ENCODE measurements at regions not wholly inside any gene's neighbourhood (a gene's known extent, or its start where the extent isn't known, plus 50 kb on each side); places are given as distances from the start of the nearest gene placed in this dataset.

DNA sequence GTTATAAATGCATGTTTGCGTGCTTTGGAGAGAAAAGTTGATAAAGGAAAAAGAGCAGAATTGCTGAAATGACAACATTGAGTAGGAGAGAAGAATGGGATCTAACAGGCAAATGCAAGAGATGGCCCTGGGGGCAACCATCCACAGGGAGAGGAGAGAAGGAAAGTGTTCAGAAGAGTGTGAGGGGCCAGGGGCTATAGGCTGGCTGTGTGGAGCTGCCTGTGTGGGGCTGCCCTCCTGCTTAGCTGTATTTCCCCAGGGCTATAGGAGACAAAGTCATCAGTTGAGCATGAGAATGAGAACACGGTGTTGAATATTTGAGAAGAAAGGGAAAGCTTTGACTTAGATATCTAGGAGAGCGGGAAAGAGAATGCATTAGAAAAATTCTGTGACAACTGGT, 572.0 kb downstream of the SOX11 start:
- intact Hi-C loops (cut with micrococcal nuclease), result no loop called here

DNA sequence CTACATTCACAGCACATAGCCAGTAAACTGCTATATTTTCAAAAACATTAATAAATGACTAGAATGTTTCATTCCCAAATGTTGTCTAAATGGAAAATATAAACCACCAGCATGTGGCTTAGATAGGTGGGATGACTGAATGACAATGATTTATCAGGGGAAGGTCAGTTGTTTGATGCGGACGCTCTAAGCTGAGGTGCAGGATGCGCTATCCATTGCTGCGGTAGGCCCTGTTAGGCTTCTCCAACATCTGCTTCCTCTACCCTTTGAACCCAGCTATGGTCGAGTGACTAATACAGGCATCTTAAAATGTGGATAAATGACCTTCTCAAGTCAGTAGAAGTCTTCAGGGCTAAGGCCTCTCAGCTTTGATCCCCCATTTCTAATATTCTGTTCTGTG, 584.2 kb downstream of the CMPK2 start:
- intact Hi-C loops (cut with micrococcal nuclease), result no loop called here

DNA sequence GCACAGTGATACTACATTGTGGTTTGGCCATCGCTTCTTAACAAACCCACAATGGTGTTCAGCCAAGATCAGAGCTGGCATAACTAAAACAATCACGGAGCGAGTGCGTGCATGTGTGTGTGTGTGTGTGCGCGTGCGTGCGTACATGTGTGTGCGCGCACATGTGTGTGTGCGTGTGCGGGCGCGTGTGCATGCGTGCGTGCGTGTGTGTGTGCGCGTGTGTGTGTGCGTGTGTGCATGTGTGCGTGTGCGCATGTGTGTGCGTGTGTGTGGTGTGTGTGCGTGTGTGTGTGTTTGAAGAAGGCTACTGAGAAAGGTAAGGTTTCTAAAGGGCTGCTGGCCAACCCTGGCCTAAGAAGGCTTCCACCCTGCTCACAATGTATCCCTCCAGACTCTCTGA, 582.4 kb downstream of the CMPK2 start:
- intact Hi-C loops (cut with micrococcal nuclease), result no loop called here

DNA sequence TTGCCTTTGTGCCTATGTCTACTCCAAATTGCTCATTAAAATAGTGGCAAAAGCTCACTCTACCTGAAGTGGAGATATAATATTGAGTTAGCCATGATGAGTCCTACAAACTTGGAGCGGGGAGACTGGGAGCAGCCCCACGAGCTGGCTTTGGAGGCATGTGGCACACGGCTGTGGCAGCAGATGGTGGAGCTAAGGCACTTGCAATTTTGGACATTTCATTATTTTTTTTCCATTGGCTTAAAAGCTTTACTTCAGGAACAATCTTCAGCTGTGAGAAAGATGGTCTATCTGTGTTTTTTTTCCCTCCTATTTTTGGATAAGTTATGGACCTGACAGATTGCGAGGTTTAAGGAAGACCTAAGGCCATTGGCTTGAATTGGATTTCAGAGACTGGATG, 578.3 kb downstream of the CMPK2 start:
- intact Hi-C loops (cut with micrococcal nuclease), result no loop called here

DNA sequence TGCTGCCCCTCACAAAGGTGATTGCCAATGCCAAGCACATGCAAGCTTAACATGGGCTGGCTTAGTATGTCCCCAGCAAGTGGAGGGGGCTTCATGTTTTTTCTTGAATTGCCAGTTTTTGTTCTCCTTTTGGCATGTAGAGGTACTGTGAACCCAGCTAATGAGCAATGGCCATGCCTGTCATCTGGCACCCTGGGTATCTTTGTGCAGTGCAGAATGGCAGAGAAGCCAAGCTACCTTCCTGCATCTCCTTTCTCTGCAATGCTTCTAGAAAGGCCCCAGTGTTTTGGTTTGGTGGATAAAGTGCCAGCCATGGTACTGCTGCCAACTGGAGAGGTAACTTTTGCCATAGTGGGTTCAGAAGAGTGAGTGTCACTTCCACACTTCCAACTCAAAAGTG, 576.9 kb downstream of the CMPK2 start:
- intact Hi-C loops (cut with micrococcal nuclease), result no loop called here

DNA sequence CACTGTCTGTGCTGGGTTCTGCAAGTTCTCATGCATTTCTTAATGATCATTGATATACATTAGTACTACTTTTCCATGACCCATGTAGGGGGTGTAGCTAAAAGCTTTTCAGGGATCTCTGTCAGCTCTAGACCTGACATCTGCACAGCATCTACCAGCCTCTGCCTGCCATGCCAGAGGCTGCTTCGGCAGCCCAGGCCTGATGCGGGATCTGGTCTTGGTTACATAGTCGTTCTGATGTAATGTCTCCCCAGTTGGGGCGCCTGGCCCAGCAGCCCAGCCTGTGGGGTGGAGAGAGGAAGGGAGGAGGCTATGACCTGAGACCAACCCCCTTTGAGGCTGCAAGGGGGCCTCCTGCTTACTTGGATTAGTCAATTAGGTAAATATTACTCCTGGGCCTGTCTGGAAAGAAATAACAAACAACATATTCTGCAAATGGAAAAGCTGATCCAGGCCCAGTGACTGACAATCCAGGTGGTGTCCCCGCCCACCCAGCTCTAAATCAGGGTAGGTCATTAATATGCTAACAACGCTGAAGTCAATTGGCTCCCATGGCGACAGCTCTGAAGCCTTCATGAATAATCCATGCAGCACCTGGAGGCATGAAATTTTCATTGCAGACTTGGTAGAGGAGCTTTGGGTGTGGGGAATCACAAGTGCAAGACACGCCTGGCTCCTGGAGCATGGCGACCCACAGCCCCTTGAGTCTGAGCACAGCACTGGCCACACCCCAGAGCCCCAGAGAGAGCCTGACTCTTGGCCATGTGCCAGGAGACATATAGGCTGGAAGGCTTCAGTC, 575.3 kb downstream of the CMPK2 start:
- intact Hi-C loops (cut with micrococcal nuclease), result no loop called here

DNA sequence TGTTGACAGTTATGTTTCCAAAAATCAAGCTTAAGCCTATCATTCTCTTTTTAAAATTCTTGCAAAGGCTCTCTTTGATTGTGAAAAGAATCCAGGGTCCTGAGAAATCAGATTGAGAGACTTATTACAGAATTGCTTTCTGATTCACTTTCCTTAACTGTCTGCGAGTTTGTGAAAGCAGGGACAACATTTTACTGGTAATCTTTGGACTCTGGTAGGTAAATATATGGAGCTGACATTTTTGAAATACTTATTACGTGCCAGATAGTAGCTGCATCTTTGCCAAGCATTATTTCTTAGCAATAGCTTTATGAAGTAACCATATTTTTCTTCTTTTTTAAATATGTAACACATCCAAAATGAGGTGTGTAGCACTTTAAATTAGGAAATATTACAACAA, 570.9 kb downstream of the CMPK2 start:
- intact Hi-C loops (cut with micrococcal nuclease), result no loop called here

DNA sequence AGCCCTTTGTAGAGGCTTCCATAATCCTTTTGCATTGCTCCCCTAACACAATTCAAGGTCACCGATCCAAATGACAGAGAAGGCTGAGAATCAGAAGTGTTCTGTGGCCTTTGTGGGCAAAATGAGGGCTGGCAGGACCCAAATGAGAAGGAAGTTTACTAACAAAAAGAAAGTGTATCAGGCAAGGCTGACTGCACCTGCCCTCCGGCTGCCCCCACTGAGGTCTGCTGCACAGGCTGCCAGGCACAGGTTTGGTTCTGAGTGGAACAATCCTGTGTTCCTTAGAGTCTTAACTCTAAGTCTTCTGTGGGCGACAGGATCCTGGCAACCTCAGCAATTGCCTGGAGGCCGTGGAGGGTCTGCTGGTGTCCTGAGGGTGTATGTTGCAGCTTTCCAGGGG, 568.5 kb downstream of the CMPK2 start:
- intact Hi-C loops (cut with micrococcal nuclease), result no loop called here

DNA sequence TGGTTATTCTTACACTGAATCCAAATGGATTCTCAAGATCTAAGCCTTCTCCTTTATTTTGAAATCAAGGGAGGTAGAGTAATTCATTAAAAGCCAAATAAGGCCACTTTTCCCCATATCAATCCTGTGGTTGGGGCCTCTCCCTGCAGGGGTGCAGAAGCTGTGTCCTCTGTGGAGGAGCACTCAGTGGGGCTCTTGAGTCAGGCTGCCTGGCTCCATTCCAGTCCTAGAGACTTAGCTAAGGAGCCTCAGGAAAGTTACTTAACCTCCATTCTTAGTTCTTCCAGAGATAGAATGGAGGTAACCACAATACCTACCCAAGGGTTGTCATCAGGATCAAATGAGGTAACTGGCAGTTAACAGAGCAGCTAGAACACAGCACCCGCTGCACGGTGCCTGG, 564.3 kb downstream of the CMPK2 start:
- intact Hi-C loops (cut with micrococcal nuclease), result no loop called here

DNA sequence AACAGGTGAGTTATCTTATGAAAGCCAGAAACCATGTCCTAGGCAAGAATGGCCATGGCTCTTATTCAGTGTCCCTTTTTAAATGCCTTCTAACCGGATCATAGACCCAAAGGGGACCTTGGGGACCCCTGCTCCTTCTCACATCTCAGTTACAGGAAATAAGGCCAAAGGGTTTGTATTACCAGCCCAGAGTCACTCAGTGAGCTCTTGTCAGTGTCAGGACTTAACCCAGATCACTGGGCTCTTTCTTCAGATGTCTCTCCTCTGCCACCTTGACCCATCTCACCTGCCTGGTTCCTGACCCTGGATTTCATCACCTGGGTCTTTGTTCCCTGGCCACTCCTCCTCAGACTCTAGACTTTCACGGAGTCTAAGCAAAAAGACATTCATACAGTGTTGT, 556.7 kb downstream of the CMPK2 start:
- intact Hi-C loops (cut with micrococcal nuclease), result no loop called here

DNA sequence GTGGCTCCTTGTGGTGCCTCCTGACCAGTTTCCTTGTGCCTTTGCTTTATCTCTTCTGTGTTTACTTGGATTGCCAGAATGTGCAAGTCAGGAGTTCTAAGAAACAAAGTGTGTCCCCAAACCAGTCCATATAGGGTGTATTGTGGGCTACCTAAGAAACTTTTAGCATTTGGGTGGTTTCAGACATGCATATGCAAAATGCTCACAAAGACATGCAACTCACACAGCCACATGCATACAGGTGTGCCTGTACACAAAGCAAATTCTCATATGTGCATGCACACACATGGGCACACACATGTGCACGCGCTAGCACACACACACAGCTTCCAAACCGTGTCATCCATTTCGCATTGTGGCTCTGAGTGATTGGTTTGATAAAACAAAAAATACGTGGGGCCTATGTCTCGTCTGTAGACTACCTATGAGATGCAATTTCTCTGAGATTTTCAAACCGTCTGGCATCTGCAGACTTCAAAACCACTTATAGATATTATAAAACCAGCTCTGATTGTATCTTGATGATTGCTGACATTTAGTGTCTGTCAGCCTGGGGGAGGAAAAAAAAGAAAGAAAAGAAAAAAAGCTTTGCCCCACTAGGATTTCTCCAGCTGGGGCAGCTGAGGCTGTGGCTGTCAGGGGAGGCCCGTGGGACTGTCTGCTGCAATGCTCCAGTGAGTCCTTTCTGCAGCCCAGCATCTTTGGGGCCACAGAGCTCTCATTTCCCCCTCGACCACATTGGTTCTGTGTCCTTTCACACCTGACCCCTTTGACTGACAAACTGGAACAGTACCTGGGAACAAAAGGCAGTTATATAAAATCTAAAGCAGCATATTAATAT, 556.1 kb downstream of the CMPK2 start:
- intact Hi-C loops (cut with micrococcal nuclease), result no loop called here

DNA sequence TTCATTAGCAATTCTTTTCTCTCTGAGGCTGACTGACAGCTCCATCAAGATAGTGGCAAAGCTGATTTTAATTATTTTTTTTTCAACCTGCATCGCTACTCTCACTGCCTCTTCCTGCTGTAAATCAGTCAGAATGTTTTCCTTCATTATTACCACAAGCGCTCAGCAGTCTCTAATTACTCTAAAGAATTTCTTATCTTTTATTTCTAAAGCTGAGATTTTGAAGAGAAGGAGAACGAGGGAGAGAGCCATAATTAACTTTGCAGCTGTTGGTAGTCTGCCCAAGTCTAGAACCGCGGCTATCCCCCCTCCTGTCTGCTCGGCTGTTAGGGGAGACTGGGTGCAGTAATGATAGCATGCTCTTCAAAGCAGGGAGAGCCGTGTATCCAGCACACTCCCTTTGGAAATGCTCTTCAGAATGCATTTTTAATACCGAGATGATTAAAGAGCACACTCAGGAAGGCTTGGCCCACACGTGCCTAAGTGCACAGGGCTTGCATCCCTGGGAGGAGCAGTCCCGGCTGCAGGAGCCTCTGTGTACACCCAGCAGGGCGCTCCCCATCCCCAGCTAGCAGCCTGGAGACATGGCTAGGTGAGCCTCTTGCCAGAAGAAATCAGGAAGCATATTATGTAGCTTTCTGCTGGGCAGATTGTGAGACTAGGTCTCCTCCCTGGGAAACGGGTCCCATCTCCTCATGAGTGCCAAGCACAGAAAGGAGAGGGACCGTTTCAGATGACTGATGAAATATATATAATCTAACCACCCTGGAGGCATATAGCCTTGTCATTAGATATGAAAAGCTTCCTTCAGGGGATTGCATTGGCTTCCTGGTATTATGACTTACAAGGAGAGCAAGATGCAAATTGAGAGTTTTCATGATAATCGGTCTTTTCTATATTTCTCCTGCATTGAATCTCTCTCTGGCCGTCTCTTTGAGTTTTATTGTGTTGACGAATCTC, 555.2 kb downstream of the CMPK2 start:
- intact Hi-C loops (cut with micrococcal nuclease), result no loop called here

DNA sequence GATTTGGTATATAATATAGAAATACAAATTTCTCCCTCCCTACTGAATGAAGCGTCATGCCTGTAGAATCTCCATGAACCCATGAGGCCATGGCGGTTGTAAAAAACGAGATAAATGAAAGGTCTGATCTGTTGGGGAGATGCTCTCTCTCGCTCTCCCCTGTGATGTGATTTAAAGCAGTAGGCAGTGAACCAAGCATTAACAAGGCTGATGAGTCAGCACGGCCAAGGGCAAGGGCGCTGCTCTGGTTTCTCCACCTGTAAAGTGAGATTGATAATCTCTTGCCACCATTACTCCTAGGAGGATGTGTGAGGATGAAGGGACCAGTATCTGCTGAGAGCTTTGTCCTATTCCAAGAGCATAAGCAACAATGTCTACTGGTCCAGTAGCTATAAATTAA, 553.3 kb downstream of the CMPK2 start:
- intact Hi-C loops (cut with micrococcal nuclease), result no loop called here

DNA sequence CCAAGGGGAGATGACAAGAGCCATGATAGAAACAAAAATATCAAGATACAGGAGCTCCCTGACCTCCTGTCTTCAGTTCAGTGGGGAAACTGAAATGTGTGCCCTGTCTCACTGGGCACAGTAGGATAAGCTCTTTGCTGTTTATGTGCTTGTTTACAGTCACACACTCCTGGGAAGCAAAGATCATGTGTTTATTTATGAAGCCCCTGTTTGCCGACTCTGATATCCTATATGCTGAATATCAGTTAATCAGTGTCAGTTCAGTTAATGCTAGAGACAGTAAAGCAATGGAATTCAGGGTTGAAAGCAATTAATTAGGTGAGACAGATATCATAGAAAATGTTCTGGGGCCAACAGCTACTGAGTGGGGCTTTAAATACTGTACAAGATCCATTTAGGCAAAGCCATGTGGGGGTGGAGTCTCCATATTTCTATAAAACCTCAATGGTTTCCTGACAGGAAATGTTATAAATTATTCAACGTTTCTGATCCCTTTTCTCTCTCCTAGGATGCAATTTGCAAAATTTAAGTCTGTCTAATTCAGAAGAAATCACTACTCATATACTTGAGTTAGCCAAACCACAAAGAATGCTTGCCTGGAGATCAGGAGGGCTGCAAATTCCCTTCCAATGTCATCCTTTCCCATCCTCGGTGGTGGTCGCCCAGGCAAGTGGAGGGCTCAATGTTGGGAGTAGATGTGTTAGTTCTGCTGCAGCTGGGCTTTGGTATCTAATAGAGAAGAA, 551.3 kb downstream of the CMPK2 start:
- intact Hi-C loops (cut with micrococcal nuclease), result no loop called here

DNA sequence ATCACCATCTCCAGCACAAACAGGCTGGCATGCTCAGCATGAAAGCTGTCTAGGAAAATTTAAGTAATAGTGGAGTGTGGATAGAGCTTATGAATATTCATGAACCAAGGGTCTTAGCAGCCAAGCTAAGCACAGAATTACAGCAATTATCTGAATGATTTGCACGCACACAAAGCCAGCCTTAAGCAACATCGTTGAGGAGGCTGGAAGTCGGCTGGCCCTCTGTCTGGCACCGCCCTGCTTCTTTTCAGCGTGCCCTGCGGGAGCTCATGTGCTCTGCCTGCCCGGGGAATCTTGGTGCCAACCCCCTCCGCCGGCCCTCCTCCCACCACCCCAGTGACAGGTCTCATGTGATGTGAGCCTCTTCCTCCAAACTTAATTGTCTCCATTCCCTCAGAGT, 540.1 kb downstream of the CMPK2 start:
- intact Hi-C loops (cut with micrococcal nuclease), result no loop called here

DNA sequence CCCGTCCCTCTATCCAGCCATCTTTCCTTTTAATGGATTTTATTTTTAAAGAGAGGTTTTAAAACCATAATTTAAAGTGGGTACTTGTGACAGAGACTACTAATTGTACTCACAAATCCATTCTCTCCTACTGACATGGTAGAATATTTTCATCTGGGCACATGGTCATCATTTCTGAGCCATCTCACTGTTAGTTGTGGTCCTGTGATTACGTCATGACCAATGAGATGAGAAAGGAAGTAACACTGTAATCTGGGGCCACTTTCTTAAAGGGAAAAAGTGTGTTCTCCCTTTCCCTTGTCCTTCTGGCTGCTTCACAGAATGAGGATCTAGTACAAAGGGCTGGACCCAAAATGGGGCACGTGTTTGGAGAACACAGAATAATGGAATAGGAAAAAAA, 538.7 kb downstream of the CMPK2 start:
- intact Hi-C loops (cut with micrococcal nuclease), result no loop called here

DNA sequence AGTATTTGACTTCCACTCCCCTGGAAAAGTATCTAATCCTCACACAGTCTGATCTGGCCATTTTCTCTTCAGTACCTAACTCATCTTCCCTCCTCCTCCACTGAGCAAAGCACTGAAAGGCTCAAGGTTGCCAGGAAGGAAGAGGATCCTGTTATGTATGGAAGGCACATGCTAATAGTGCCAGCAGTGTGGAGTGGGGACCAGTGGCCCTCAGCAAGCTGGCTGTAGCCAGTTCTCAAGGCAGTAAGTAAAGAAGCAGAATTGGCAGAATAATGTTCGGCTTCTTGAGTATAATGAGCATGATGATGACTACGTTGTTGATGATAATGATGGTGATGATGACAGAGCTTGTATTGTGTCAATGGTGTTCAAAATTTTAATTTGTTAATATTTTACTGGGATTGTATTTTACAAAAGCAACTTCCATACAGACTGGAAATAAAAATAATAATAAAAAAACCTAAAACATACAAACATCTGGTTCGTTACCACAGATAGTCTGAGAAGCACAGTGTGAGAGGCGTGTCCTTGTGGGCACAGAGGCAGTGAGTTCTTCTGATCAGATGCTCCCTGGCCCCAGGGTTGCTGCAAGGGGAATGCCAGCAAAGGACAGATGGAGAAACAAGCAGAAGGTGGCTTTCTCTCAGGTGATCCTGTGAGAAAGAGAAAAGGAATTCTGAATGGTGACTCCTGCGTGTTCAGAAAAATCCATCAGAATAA, 528.8 kb downstream of the CMPK2 start:
- intact Hi-C loops (cut with micrococcal nuclease), result no loop called here

DNA sequence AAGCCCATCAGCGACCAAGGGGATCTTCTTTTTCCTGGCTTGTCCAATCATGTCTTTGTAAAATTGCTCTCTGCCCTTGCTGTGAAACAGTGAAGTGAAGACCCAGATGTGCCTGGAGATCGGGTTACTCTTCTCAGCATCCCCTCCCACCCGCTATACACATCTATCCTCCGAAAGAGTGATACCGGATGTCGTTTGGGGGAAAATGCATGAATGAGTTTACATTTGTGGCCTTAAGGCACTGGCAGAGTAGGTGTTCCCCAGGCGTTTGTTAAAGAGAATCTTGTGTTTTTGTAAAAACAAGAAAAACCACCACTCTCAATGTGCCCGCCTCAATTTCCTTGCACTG, 528.3 kb downstream of the CMPK2 start:
- intact Hi-C loops (cut with micrococcal nuclease), result no loop called here

DNA sequence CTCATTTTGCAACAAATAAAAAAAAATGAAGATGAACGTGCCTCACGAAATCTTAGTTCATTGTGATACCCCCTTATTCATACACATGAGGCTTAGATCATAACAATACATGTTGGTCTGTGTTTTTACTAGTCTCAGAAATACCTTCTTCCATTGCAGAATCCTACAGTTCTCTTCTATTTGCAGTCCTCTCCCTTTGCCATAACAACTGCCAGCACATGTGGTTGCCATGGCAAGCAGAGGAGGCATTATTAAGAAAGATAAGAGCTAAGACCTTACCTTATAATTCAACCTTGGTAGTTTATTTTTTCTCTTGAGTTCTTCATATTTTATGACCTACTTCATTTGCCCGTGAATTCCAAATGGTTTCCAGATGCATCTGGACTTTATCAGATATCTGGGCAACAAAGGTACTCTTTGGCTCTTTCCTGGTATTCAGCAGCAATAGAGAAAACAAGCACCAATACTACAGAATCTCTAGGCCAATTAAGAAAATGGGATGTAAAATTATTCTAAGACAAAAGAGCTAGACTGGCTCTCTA, 524.0 kb downstream of the CMPK2 start:
- intact Hi-C loops (cut with micrococcal nuclease), result no loop called here

DNA sequence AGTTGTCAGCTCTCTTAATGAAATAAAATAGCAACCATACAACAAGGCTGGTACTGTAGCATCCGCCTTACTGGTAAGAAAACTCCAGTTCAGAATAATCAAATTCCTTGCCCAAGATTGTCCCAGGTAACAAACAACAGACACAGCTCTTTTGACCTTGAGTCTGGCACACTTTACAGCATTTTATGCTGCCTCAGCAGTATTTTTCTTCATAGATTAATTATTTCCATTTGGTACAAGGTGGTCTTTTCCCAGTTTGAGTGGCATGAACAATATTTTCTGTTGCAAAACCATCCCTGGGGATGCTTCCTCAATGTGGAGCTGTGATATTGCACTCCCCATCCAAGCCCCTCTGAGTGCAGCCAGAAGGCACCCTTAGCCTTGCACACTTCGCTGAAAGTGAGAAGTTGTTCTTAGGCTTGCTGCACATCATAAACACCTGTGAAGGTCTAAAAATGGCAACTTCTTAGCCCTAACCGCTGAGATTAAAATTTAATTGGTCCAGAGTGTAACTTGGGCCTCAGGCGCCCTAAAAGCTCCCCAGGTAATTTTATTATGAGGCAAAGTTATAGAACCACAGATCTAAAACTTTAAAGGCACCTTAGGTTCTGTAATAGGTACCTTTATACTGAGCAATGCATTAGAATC, 523.3 kb downstream of the CMPK2 start:
- intact Hi-C loops (cut with micrococcal nuclease), result no loop called here
